ENCODE measurements at regions not wholly inside any gene's neighbourhood (a gene's known extent, or its start where the extent isn't known, plus 50 kb on each side); places are given as distances from the start of the nearest gene placed in this dataset.

- no peak for DNase-seq
Observed at GRCh38 chr7:42858570-42858969, 53.3 kb downstream of the C7orf25 start.

- DNase-seq, result no peak
Observed at GRCh38 chr7:42856605-42856987, 55.3 kb downstream of the C7orf25 start.

- DNase-seq, result no peak
Observed at GRCh38 chr7:42854571-42855118, 57.2 kb downstream of the C7orf25 start.

GRCh38 chr7:42852531-42852930 is 59.3 kb downstream of the C7orf25 start:
- DNase-seq, result no peak

- peak; percentile 37 for DNase-seq
Observed at GRCh38 chr7:42843205-42843800, 68.6 kb downstream of the C7orf25 start.

GRCh38 chr7:42834676-42835075 is 77.2 kb downstream of the C7orf25 start:
- no peak for DNase-seq

- no peak for DNase-seq
Observed at GRCh38 chr7:42833411-42833810, 78.5 kb downstream of the C7orf25 start.

- no peak for DNase-seq
Observed at GRCh38 chr7:42832667-42833066, 79.2 kb downstream of the C7orf25 start.

- DNase-seq, result no peak
Observed at GRCh38 chr7:42831718-42832522, 80.0 kb downstream of the C7orf25 start.

GRCh38 chr7:42831006-42831717 is 80.7 kb downstream of the C7orf25 start:
- DNase-seq, result no peak

GRCh38 chr7:42812779-42813178 is 99.1 kb downstream of the C7orf25 start:
- no peak for DNase-seq

GRCh38 chr7:42805601-42806000 is 106.3 kb downstream of the C7orf25 start:
- DNase-seq, result no peak

- DNase-seq, result no peak
Observed at GRCh38 chr7:42794673-42795072, 117.2 kb downstream of the C7orf25 start.

- DNase-seq, result no peak
Observed at GRCh38 chr7:42792841-42793240, 119.0 kb downstream of the C7orf25 start.

GRCh38 chr7:42790196-42790595 is 121.7 kb downstream of the C7orf25 start:
- no peak for DNase-seq

GRCh38 chr7:42774436-42774835 is 137.4 kb downstream of the C7orf25 start:
- DNase-seq, result no peak

GRCh38 chr7:42770114-42770513 is 141.8 kb downstream of the C7orf25 start:
- no peak for DNase-seq

GRCh38 chr7:42768045-42768444 is 143.8 kb downstream of the C7orf25 start:
- no peak for DNase-seq

GRCh38 chr7:42766782-42767423 is 145.0 kb downstream of the C7orf25 start:
- DNase-seq, result no peak

- no peak for DNase-seq
Observed at GRCh38 chr7:42765931-42766330, 145.9 kb downstream of the C7orf25 start.

- DNase-seq, result peak; percentile 25
Observed at GRCh38 chr7:42763137-42763551, 148.7 kb downstream of the C7orf25 start.

GRCh38 chr7:42761486-42761885 is 150.4 kb downstream of the C7orf25 start:
- DNase-seq, result no peak

GRCh38 chr7:42758124-42758523 is 153.7 kb downstream of the C7orf25 start:
- no peak for DNase-seq
